ENCODE measurements at regions not wholly inside any gene's neighbourhood (a gene's known extent, or its start where the extent isn't known, plus 50 kb on each side); places are given as distances from the start of the nearest gene placed in this dataset.
"Not testable (repeated sequence)": the region's sequence is repeated elsewhere in the genome, so short reads cannot be mapped to it uniquely, and the experiment has no call there.

DNA sequence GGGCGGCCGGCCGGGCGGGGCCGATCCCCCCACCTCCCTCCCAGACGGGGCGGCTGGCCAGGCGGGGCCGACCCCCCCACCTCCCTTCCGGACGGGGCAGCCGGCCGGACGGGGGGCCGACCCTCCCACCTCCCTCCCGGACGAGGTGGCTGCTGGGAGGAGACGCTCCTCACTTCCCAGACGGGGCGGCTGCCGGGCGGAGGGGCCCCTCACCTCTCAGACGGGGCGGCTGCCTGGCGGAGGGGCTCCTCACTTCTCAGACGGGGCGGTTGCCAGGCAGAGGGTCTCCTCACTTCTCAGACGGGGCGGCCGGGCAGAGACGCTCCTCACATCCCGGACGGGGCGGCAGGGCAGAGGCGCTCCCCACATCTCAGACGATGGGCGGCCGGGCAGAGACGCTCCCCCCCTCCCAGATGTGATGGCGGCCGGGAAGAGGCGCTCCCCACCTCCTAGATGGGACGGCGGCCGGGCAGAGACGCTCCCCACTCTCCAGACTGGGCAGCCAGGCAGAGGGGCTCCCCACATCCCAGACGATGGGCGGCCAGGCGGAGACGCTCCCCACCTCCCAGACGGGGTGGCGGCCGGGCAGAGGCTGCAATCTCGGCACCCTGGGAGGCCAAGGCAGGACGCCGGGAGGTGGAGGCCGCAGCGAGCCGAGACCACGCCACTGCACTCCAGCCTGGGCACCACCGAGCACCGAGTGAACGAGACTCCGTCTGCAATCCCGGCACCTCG lies 675.8 kb downstream of the XIRP2 start:
- not testable (repeated sequence) for TF ChIP-seq EZH2phosphoT487 (IDR thresholded peaks at IDR 0.05; ENCODE audit: insufficient read depth, low read depth); EZH2 (IDR thresholded peaks at IDR 0.05; ENCODE audit: insufficient read depth, poor library complexity, severe bottlenecking)

All from GM23248 (cell line).